GM12878 (cell line): ENCODE measurements at regions not wholly inside any gene's neighbourhood (a gene's known extent, or its start where the extent isn't known, plus 50 kb on each side); places are given as distances from the start of the nearest gene placed in this dataset.

ENCODE experiments used
- ATAC-seq: fragments of 200-7000 bp; cut with Tn5 transposase; 3 replicates; pipeline ENCODE4 v1.9.1; 2020; ENCODE audit warnings: mild to moderate bottlenecking, moderate library complexity
- BruUV-seq: library from RNA; stranded (reverse); fragments of 400-500 nt; replicated peaks from 2 replicates; lab custom pipeline; 2021; lab: Mats Ljungman, UMichigan
- CTCF ChIA-PET: fragments of 300-600 bp; sonication (Branson Sonifier 250); formaldehyde crosslinking; extraction: SDS; loops from one replicate; lab custom pipeline; 2021; ENCODE audit warnings: inconsistent platforms; lab: Yijun Ruan, JAX
- POLR2A ChIA-PET: fragments of 350-600 bp; formaldehyde crosslinking; extraction: SDS; loops from one replicate; lab custom pipeline; 2021; ENCODE audit warnings: inconsistent platforms; lab: Charles Lee
- RAD21 ChIA-PET: fragments of 300-600 bp; sonication (Branson Sonifier 250); formaldehyde crosslinking; loops from one replicate; lab custom pipeline; 2023; ENCODE audit warnings: antibody characterized with exemption; ENCODE audit not compliant: unreplicated experiment; lab: Charles Lee
- SMC1A ChIA-PET: fragments of 300-600 bp; sonication (Branson Sonifier 250); formaldehyde crosslinking; loops from one replicate; lab custom pipeline; 2023; ENCODE audit not compliant: unreplicated experiment, uncharacterized antibody; lab: Charles Lee
- DNase-seq: peaks from one replicate; pipeline ENCODE4 v3.0.0-alpha.2; 2011; ENCODE audit warnings: low read depth, low spot score
- FAIRE-seq: peaks from 3 replicates; lab custom pipeline; 2011; peaks lifted over from hg19 to GRCh38; lab: Jason Lieb, UNC
- H2AFZ ChIP-seq: 2 replicates; pipeline ENCODE4 v1.6.0; 2011; ENCODE audit warnings: low read depth, low read length, control low read depth; ENCODE audit not compliant: control insufficient read depth
- H3K27ac ChIP-seq: 2 replicates; pipeline ENCODE4 v1.5.1; 2011; ENCODE audit warnings: control low read depth; ENCODE audit not compliant: control insufficient read depth, insufficient read depth
- H3K27me3 ChIP-seq, 2 experiments: replicated peaks in 1 of 2; 2 replicates each; pipeline versions ENCODE4 v1.6.0 to v1.6.1; 2011; ENCODE audit warnings: low read length in 1 of 2; ENCODE audit not compliant: control insufficient read depth in 2 of 2, insufficient read depth in 2 of 2
- H3K36me3 ChIP-seq, 2 experiments: 2 replicates each; pipeline ENCODE4 v1.5.1; 2011; ENCODE audit warnings: low read length in 1 of 2; ENCODE audit not compliant: control insufficient read depth in 2 of 2, insufficient read depth in 2 of 2
- H3K4me1 ChIP-seq: 2 replicates; pipeline ENCODE4 v1.6.1; 2011; ENCODE audit warnings: mild to moderate bottlenecking, low read length, moderate library complexity, mixed read lengths; ENCODE audit not compliant: control insufficient read depth, insufficient read depth
- H3K4me2 ChIP-seq: 2 replicates; pipeline ENCODE4 v1.6.0; 2011; ENCODE audit warnings: control low read depth; ENCODE audit not compliant: control insufficient read depth, insufficient read depth
- H3K4me3 ChIP-seq: fragments of 200-600 bp; sonication (generic); 2 replicates; pipeline ENCODE4 v1.5.1; 2016
- H3K79me2 ChIP-seq: 2 replicates; pipeline ENCODE4 v1.6.0; 2011; ENCODE audit warnings: low read length; ENCODE audit not compliant: control insufficient read depth, insufficient read depth
- H3K9ac ChIP-seq: 2 replicates; pipeline ENCODE4 v1.8.0; 2011; ENCODE audit warnings: low read length, control low read depth, mixed read lengths; ENCODE audit not compliant: control insufficient read depth, insufficient read depth
- H3K9me3 ChIP-seq: replicated peaks from 3 replicates; pipeline ENCODE4 v1.5.1; 2011; ENCODE audit warnings: mild to moderate bottlenecking, low read length; ENCODE audit not compliant: control insufficient read depth, insufficient read depth
- H4K20me1 ChIP-seq: 2 replicates; pipeline ENCODE4 v1.6.0; 2011; ENCODE audit not compliant: control insufficient read depth, insufficient read depth
- ATF7 ChIP-seq: fragments of 450-650 bp; IDR thresholded peaks from 2 replicates; pipeline ENCODE4 v1.6.1; 2016; ENCODE audit warnings: low read depth, mild to moderate bottlenecking
- GABPA ChIP-seq: IDR thresholded peaks from 2 replicates; pipeline ENCODE4 v1.6.1; 2014; ENCODE audit warnings: antibody characterized with exemption, low read depth, mild to moderate bottlenecking, inconsistent platforms
- MEF2B ChIP-seq: fragments of 450-650 bp; IDR thresholded peaks from 2 replicates; pipeline ENCODE4 v1.6.1; 2018; ENCODE audit warnings: mild to moderate bottlenecking, moderate library complexity; ENCODE audit not compliant: partially characterized antibody, poor library complexity, severe bottlenecking
- NFYB ChIP-seq: IDR thresholded peaks from 2 replicates; pipeline ENCODE4 v1.6.1; 2011; ENCODE audit warnings: low read depth, mild to moderate bottlenecking, low read length, improper control_type of control experiment, moderate library complexity; ENCODE audit not compliant: insufficient read depth
- NR2C2 ChIP-seq: IDR thresholded peaks from 2 replicates; pipeline ENCODE4 v1.6.1; 2011; ENCODE audit warnings: borderline replicate concordance, low read depth; ENCODE audit not compliant: control insufficient read depth, insufficient read length
- RELA ChIP-seq: fragments of 450-650 bp; IDR thresholded peaks from 2 replicates; pipeline ENCODE4 v1.8.0; 2014; ENCODE audit warnings: borderline replicate concordance; ENCODE audit not compliant: partially characterized antibody
- SMARCA5 ChIP-seq: fragments of 450-650 bp; IDR thresholded peaks from 2 replicates; pipeline ENCODE4 v1.6.1; 2017; ENCODE audit warnings: mild to moderate bottlenecking
- ZBED1 ChIP-seq: IDR thresholded peaks from 2 replicates; pipeline ENCODE4 v1.6.1; 2016; ENCODE audit warnings: borderline replicate concordance
- ZNF384 ChIP-seq: IDR thresholded peaks from 2 replicates; pipeline ENCODE4 v1.6.1; 2012; ENCODE audit warnings: low read depth, mild to moderate bottlenecking, low read length, improper control_type of control experiment, borderline replicate concordance
- WGBS: methylation state at CpG from one replicate; pipeline ENCODE4 v1.1.6; 2016; ENCODE audit warnings: low lambda C conversion rate; ENCODE audit not compliant: insufficient replicate concordance, insufficient coverage; ENCODE audit errors: missing lambda C conversion rate; 5-methylcytosine and 5-hydroxymethylcytosine counted together
- in situ Hi-C: fragments of 300-500 bp; cut with MboI; formaldehyde crosslinking; loops from 9 replicates; pipeline ENCODE4 v1.14.3; 2018; ENCODE audit warnings: mixed read lengths
- intact Hi-C: fragments of 100-400 bp; cut with micrococcal nuclease; formaldehyde crosslinking; loops from one replicate; pipeline ENCODE4 v1.14.2; 2022; ENCODE audit not compliant: unreplicated experiment
- TF ChIP-seq, protein P1 (sequence below): IDR thresholded peaks from 2 replicates; pipeline ENCODE4 v1.6.1; 2012; ENCODE audit warnings: low read depth, low read length, improper control_type of control experiment
- TF ChIP-seq, protein P2 (sequence below): IDR thresholded peaks from 2 replicates; pipeline ENCODE4 v1.6.1; 2012; ENCODE audit warnings: low read length, inconsistent platforms
- TF ChIP-seq, protein P3 (sequence below): fragments of 450-650 bp; IDR thresholded peaks from 2 replicates; pipeline ENCODE4 v1.6.1; 2018; ENCODE audit warnings: mild to moderate bottlenecking, low read depth, moderate library complexity; ENCODE audit not compliant: partially characterized antibody
- TF ChIP-seq, protein P4 (sequence below): IDR thresholded peaks from 2 replicates; pipeline ENCODE4 v1.6.1; 2011; ENCODE audit warnings: borderline replicate concordance, low read depth, mild to moderate bottlenecking, moderate library complexity, mixed read lengths, low read length; ENCODE audit not compliant: insufficient read depth; ENCODE audit errors: extremely low read length
- TF ChIP-seq, protein P5 (sequence below): IDR thresholded peaks from 2 replicates; pipeline ENCODE4 v1.6.1; 2011; ENCODE audit warnings: borderline replicate concordance, low read depth, mild to moderate bottlenecking, moderate library complexity, low read length; ENCODE audit not compliant: insufficient read depth, poor library complexity, severe bottlenecking

DNA sequence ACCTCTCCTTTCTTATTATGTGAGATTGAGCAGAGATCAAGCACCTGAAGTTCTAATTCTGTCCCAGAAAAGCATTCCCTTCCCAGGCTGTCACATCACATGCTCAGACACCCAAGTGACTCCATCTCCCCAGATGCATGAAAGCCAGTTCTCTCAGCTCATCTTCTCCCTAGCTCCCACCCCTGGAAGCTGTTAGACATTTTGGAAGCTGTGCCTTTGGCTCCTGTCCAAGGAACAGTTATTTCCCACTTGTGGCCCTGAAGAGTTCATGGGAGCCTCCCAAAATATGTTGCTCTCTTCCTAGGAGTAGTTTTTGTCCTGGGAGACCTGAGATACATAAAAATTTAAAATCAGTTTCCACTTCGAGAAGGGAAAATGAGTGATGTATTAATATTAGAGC is 161.4 kb upstream of the GAS1 start (continued):
- TF ChIP-seq, protein P1, sequence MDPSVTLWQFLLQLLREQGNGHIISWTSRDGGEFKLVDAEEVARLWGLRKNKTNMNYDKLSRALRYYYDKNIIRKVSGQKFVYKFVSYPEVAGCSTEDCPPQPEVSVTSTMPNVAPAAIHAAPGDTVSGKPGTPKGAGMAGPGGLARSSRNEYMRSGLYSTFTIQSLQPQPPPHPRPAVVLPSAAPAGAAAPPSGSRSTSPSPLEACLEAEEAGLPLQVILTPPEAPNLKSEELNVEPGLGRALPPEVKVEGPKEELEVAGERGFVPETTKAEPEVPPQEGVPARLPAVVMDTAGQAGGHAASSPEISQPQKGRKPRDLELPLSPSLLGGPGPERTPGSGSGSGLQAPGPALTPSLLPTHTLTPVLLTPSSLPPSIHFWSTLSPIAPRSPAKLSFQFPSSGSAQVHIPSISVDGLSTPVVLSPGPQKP = no peak
- TF ChIP-seq ZBED1 = no peak

DNA sequence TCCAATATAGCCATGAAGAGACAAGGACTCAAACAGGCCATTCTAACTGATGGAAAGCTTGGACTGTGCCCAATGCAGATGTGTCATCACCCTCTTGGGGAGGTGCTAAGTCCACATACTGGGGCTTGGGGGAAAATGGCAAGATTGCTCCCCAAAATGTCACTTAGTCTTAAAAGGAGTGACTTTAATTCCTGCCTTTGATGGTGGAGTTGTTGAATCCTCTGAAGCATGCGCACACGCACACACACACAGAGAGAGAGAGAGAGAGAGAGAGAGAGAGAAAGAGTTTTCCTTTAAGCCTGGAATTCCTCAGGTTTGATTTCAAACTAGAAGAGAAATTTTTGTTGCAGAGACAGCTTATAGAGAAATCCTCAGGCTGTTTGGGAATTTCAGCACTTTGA is 161.9 kb upstream of the GAS1 start:
- POLR2A ChIA-PET = no interaction called here
- in situ Hi-C loops (no loop called here), intact Hi-C loops (loop anchor here (10.0 kb wide), 1 partner anchor 624 kb away; no protein-coding TSS in a partner anchor)
- Histone ChIP-seq H3K9me3 (no peaks in the 10 kb centered on the region), H3K27ac (no peak overlapping the region), H3K4me3 (no peak overlapping the region), H2AFZ (no peak overlapping the region), H3K9ac (no peak overlapping the region), H3K36me3 (no peaks in the 10 kb centered on the region), H3K4me2 (no peak overlapping the region), H3K4me1 (no peaks in the 10 kb centered on the region), H4K20me1 (no peaks in the 10 kb centered on the region), H3K79me2 (no peaks in the 10 kb centered on the region), H3K27me3 (peaks cover 0 to 1% of the 10 kb centered on the region in 2 experiments; a peak in 1 of 4 replicates)
- DNase-seq = no peak
- BruUV-seq = no TSS peak
- SMC1A ChIA-PET = no interaction called here
- no peak for FAIRE-seq
- RAD21 ChIA-PET = no interaction called here
- 94% methylated on average over 2 of the region's 2 CpGs for WGBS
- ATAC-seq = no peak
- CTCF ChIA-PET = no interaction called here
- TF ChIP-seq, protein P2, sequence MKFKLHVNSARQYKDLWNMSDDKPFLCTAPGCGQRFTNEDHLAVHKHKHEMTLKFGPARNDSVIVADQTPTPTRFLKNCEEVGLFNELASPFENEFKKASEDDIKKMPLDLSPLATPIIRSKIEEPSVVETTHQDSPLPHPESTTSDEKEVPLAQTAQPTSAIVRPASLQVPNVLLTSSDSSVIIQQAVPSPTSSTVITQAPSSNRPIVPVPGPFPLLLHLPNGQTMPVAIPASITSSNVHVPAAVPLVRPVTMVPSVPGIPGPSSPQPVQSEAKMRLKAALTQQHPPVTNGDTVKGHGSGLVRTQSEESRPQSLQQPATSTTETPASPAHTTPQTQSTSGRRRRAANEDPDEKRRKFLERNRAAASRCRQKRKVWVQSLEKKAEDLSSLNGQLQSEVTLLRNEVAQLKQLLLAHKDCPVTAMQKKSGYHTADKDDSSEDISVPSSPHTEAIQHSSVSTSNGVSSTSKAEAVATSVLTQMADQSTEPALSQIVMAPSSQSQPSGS = no peak
- TF ChIP-seq, protein P3, sequence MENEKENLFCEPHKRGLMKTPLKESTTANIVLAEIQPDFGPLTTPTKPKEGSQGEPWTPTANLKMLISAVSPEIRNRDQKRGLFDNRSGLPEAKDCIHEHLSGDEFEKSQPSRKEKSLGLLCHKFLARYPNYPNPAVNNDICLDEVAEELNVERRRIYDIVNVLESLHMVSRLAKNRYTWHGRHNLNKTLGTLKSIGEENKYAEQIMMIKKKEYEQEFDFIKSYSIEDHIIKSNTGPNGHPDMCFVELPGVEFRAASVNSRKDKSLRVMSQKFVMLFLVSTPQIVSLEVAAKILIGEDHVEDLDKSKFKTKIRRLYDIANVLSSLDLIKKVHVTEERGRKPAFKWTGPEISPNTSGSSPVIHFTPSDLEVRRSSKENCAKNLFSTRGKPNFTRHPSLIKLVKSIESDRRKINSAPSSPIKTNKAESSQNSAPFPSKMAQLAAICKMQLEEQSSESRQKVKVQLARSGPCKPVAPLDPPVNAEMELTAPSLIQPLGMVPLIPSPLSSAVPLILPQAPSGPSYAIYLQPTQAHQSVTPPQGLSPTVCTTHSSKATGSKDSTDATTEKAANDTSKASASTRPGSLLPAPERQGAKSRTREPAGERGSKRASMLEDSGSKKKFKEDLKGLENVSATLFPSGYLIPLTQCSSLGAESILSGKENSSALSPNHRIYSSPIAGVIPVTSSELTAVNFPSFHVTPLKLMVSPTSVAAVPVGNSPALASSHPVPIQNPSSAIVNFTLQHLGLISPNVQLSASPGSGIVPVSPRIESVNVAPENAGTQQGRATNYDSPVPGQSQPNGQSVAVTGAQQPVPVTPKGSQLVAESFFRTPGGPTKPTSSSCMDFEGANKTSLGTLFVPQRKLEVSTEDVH = no peak
- TF ChIP-seq NFYB (no peak), ZNF384 (no peak), MEF2B (no peak), GABPA (no peak), ATF7 (no peak), NR2C2 (no peak), RELA (no peak), SMARCA5 (no peak)
- TF ChIP-seq, protein P4, sequence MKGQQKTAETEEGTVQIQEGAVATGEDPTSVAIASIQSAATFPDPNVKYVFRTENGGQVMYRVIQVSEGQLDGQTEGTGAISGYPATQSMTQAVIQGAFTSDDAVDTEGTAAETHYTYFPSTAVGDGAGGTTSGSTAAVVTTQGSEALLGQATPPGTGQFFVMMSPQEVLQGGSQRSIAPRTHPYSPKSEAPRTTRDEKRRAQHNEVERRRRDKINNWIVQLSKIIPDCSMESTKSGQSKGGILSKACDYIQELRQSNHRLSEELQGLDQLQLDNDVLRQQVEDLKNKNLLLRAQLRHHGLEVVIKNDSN = no peak
- TF ChIP-seq, protein P5, sequence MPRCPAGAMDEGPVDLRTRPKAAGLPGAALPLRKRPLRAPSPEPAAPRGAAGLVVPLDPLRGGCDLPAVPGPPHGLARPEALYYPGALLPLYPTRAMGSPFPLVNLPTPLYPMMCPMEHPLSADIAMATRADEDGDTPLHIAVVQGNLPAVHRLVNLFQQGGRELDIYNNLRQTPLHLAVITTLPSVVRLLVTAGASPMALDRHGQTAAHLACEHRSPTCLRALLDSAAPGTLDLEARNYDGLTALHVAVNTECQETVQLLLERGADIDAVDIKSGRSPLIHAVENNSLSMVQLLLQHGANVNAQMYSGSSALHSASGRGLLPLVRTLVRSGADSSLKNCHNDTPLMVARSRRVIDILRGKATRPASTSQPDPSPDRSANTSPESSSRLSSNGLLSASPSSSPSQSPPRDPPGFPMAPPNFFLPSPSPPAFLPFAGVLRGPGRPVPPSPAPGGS = no peak
